ENCODE measurements at regions not wholly inside any gene's neighbourhood (a gene's known extent, or its start where the extent isn't known, plus 50 kb on each side); places are given as distances from the start of the nearest gene placed in this dataset.
"Not testable (repeated sequence)": the region's sequence is repeated elsewhere in the genome, so short reads cannot be mapped to it uniquely, and the experiment has no call there.

DNA sequence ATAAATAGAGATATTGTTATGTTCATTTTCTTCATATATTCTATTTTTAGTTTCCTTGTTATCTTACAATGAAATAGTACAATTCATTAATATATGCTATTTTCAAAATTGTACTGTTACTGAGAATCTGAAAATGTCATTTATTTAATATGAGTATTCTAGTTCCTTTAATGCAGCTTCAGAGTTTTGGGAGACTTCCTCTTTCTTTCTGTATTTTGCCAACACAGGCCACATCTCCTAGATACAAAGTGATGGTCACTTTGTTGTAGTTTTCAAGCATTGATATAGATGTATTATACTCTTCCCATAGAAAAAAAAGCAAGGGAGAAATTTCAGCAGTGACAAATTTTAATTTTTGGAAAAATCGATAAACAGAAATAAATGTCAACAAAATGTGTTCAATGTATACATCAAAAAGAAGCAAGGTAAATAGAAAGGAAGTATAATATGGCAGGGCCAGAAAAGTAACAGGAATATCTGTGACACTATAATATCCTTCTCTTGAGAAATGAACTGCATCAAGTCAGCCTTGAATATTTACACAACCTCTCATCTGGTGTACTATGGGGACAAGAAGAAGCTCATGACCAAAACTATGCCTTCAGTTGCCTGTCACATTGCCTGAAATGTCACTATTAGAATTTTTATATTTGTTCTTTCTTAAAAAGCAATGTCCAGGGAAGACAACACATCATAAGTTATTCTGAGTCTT, 396.0 kb downstream of the TBC1D32 start:
- TF ChIP-seq, protein P1, sequence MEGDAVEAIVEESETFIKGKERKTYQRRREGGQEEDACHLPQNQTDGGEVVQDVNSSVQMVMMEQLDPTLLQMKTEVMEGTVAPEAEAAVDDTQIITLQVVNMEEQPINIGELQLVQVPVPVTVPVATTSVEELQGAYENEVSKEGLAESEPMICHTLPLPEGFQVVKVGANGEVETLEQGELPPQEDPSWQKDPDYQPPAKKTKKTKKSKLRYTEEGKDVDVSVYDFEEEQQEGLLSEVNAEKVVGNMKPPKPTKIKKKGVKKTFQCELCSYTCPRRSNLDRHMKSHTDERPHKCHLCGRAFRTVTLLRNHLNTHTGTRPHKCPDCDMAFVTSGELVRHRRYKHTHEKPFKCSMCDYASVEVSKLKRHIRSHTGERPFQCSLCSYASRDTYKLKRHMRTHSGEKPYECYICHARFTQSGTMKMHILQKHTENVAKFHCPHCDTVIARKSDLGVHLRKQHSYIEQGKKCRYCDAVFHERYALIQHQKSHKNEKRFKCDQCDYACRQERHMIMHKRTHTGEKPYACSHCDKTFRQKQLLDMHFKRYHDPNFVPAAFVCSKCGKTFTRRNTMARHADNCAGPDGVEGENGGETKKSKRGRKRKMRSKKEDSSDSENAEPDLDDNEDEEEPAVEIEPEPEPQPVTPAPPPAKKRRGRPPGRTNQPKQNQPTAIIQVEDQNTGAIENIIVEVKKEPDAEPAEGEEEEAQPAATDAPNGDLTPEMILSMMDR (IDR thresholded peaks at IDR 0.05; ENCODE audit: low read depth, low read length, missing control alignments): no peak
- DNase-seq (ENCODE audit: low read depth): no peak
- no peak overlapping the region for H3K4me3 ChIP-seq (ENCODE audit: low read depth, low read length)
- in situ Hi-C loops (cut with HindIII; ENCODE audit: low sequenced_read_pairs): no loop called here

DNA sequence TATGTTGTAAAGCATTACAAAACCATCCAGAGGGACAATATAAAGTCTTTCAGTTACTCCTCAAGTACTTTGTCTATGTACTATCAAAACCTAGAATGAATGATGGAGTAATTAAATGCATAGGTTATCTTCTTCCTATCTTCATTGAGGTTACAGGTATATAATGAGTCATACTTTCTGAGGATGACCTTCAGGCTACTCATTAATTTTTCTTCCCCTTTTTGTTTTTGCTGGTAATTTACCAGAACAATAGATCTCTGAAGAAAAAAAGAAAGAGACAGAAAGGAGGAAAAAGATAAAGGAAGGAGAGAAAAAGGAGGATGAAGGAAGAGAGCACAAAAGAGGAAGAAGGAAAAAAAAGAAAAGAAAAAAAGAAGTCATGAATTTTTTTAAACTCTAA, 398.4 kb downstream of the TBC1D32 start:
- TF ChIP-seq, protein P1 (IDR thresholded peaks at IDR 0.05; ENCODE audit: low read depth, low read length, missing control alignments): no peak
- in situ Hi-C loops (cut with HindIII; ENCODE audit: low sequenced_read_pairs): no loop called here
- H3K4me3 ChIP-seq (ENCODE audit: low read depth, low read length): no peak overlapping the region
- DNase-seq (ENCODE audit: low read depth): no peak

DNA sequence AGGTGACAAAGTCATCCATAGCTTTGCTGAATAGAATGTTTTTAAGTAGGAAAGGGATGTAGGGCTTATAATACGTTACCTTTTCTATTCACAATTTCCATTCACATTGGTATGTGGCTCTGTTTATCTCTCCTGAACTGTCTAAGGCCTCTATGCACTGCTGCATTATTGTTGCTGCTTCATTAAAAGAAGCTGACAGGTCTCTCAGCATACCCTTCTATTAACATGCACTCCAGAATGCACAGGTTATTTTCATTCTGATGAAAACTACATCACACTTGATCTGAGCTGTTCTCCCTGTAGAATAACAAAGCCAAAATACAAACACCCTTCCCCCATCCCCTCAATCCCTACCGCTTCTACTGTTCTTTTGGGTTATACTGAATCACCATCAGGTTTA, 399.3 kb downstream of the TBC1D32 start:
- in situ Hi-C loops (cut with HindIII; ENCODE audit: low sequenced_read_pairs): no loop called here
- TF ChIP-seq, protein P1 (IDR thresholded peaks at IDR 0.05; ENCODE audit: low read depth, low read length, missing control alignments): no peak
- DNase-seq (ENCODE audit: low read depth): no peak
- H3K4me3 ChIP-seq (ENCODE audit: low read depth, low read length): no peak overlapping the region

DNA sequence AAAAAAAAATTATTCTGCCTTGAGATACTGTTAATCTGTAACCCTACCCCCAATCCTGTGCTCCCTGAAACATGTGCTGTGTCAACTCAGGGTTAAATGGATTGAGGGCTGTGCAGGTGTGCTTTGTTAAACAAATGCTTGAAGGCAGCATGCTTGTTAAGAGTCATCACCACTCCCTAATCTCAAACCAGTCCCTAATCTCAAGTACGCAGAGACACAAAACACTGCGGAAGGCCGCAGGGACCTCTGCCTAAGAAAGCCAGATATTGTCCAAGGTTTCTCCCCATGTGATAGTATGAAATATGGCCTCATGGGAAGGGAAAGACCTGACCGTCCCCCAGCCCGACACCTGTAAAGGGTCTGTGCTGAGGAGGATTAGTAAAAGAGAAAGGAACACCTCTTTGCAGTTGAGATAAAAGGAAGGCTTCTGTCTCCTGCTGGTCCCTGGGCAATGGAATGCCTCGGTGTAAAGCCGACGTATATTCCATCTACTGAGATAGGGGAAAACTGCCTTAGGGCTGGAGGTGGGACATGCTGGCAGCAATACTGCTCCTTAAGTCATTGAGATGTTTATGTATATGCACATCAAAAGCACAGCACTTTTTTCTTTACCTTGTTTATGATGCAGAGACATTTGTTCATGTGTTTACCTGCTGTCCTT, 402.6 kb downstream of the TBC1D32 start:
- DNase-seq (ENCODE audit: low read depth); in situ Hi-C loops (cut with HindIII; ENCODE audit: low sequenced_read_pairs); H3K4me3 ChIP-seq (ENCODE audit: low read depth, low read length): not testable (repeated sequence)

DNA sequence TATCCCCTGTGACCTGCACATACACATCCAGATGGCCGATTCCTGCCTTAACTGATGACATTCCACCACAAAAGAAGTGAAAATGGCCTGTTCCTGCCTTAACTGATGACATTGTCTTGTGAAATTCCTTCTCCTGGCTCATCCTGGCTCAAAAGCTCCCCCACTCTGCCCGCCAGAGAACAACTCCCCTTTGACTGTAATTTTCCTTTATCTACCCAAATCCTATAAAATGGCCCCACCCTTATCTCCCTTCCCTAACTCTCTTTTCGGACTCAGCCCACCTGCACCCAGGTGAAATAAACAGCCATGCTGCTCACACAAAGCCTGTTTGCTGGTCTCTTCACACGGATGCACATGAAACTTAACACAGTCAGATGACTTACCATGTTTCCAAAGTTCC, 403.8 kb downstream of the TBC1D32 start:
- DNase-seq (ENCODE audit: low read depth); in situ Hi-C loops (cut with HindIII; ENCODE audit: low sequenced_read_pairs); H3K4me3 ChIP-seq (ENCODE audit: low read depth, low read length): not testable (repeated sequence)

DNA sequence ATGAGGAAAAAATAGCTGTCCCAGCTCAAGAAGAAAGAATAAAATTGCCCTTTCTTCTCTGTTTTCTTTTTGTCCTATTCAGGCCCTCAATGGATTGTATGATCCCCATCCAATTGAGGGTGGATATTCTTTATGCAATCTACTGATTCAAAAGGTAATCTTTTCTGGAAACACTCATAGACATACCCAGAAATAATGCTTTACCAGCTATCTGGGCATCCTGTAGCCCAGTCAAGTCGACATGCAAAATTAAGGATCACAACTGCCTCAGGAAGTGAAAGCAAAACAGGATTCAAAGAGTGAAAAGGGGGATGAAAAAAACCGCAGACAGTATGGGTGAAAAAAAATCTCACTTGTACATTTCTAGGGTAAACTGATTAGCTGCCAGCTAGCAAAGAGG, 410.1 kb downstream of the TBC1D32 start:
- DNase-seq (ENCODE audit: low read depth): no peak
- in situ Hi-C loops (cut with HindIII; ENCODE audit: low sequenced_read_pairs): no loop called here
- TF ChIP-seq, protein P1 (IDR thresholded peaks at IDR 0.05; ENCODE audit: low read depth, low read length, missing control alignments): no peak
- no peak overlapping the region for H3K4me3 ChIP-seq (ENCODE audit: low read depth, low read length)

DNA sequence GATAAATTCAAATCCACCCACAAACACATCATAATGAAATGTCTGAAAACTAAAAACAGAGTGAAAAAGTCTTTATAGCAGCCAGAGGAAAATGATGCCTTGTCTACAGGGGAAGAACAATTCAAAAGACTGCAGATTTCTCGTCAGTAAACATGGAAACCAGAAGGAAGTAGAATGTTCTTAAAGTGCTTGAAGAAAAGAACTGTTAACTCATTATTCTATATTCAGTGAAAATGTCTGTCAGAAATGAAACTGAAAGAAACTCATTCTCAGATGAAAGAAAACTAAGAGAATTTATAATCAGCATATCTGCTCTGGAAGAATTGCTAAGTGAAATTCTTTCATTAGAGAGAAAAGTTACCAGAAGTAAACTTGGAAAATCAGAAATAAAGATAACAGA, 416.1 kb downstream of the TBC1D32 start:
- TF ChIP-seq, protein P1 (IDR thresholded peaks at IDR 0.05; ENCODE audit: low read depth, low read length, missing control alignments): no peak
- no peak overlapping the region for H3K4me3 ChIP-seq (ENCODE audit: low read depth, low read length)
- DNase-seq (ENCODE audit: low read depth): no peak
- in situ Hi-C loops (cut with HindIII; ENCODE audit: low sequenced_read_pairs): no loop called here
